HEK293 (cell line): ENCODE measurements at regions not wholly inside any gene's neighbourhood (a gene's known extent, or its start where the extent isn't known, plus 50 kb on each side); places are given as distances from the start of the nearest gene placed in this dataset.
"Not testable (repeated sequence)": the region's sequence is repeated elsewhere in the genome, so short reads cannot be mapped to it uniquely, and the experiment has no call there.

Experiments used
- CTCF ChIP-seq: fragments of 450-650 bp; formaldehyde crosslinking; IDR thresholded peaks from 2 replicates; pipeline ENCODE4 v1.5.1; 2016; ENCODE audit warnings: missing biosample characterization, missing genetic modification characterization
- PBX3 ChIP-seq: sonication (generic); formaldehyde crosslinking; IDR thresholded peaks from 2 replicates; pipeline ENCODE4 v1.8.1; 2022; ENCODE audit warnings: mild to moderate bottlenecking, moderate library complexity, missing genetic modification reagents
- SP7 ChIP-seq: fragments of 450-650 bp; formaldehyde crosslinking; IDR thresholded peaks from 2 replicates; pipeline ENCODE4 v1.5.1; 2016; ENCODE audit warnings: missing biosample characterization, missing genetic modification characterization
- TCF7L2 ChIP-seq: IDR thresholded peaks from 2 replicates; pipeline ENCODE4 v1.6.1; 2011; ENCODE audit warnings: low read depth, mild to moderate bottlenecking, inconsistent platforms, low read length, moderate library complexity, borderline replicate concordance
- YY1 ChIP-seq: fragments of 450-650 bp; formaldehyde crosslinking; IDR thresholded peaks from 2 replicates; pipeline ENCODE4 v1.5.1; 2018; ENCODE audit warnings: missing biosample characterization, missing genetic modification characterization
- ZBTB10 ChIP-seq: fragments of 450-650 bp; formaldehyde crosslinking; IDR thresholded peaks from 2 replicates; pipeline ENCODE4 v1.5.1; 2016; ENCODE audit warnings: missing biosample characterization, missing genetic modification characterization
- ZNF121 ChIP-seq: fragments of 450-650 bp; formaldehyde crosslinking; IDR thresholded peaks from 2 replicates; pipeline ENCODE4 v1.5.1; 2016; ENCODE audit warnings: missing biosample characterization, missing genetic modification characterization
- ZNF184 ChIP-seq: fragments of 450-650 bp; IDR thresholded peaks from 2 replicates; pipeline ENCODE4 v1.5.1; 2018; ENCODE audit warnings: missing biosample characterization, mild to moderate bottlenecking, missing genetic modification characterization
- ZNF292 ChIP-seq: fragments of 450-650 bp; formaldehyde crosslinking; IDR thresholded peaks from 2 replicates; pipeline ENCODE4 v1.5.1; 2016; ENCODE audit warnings: low read depth, missing biosample characterization, missing genetic modification characterization, borderline replicate concordance
- ZNF394 ChIP-seq: fragments of 450-650 bp; formaldehyde crosslinking; IDR thresholded peaks from 2 replicates; pipeline ENCODE4 v1.5.1; 2016; ENCODE audit warnings: missing biosample characterization, missing genetic modification characterization, mild to moderate bottlenecking, moderate library complexity, borderline replicate concordance
- ZNF404 ChIP-seq: fragments of 450-650 bp; formaldehyde crosslinking; IDR thresholded peaks from 2 replicates; pipeline ENCODE4 v1.5.1; 2017; ENCODE audit warnings: missing biosample characterization, missing genetic modification characterization
- ZNF423 ChIP-seq: fragments of 450-650 bp; formaldehyde crosslinking; IDR thresholded peaks from 2 replicates; pipeline ENCODE4 v1.5.1; 2016; ENCODE audit warnings: missing biosample characterization, missing genetic modification characterization
- ZNF629 ChIP-seq: fragments of 450-650 bp; formaldehyde crosslinking; IDR thresholded peaks from 2 replicates; pipeline ENCODE4 v1.5.1; 2017; ENCODE audit warnings: missing biosample characterization, missing genetic modification characterization

- TF ChIP-seq ZNF292 (tag by site-specific recombination); ZBTB10 (tag by site-specific recombination); ZNF423 (tag by site-specific recombination); ZNF629 (tag by site-specific recombination); ZNF121; TCF7L2; PBX3; CTCF (tag by site-specific recombination); YY1 (tag by site-specific recombination); ZNF184 (tag by site-specific recombination); ZNF394 (tag by site-specific recombination); SP7 (tag by site-specific recombination); ZNF404 (tag by site-specific recombination): not testable (repeated sequence)
These were observed 408.2 kb downstream of the LNPK start for GRCh38 chr2:175593686-175594525.
